Ascending aorta (tissue), 2 donors: ENCODE measurements at regions not wholly inside any gene's neighbourhood (a gene's known extent, or its start where the extent isn't known, plus 50 kb on each side); places are given as distances from the start of the nearest gene placed in this dataset.
"Not testable (repeated sequence)": the region's sequence is repeated elsewhere in the genome, so short reads cannot be mapped to it uniquely, and the experiment has no call there.

Experiments
- DNase-seq, 2 donors: peaks; one replicate each; pipeline ENCODE4 v3.0.0-alpha.2; 2019; ENCODE audit warnings: low spot score in 2 of 2
- H3K27ac ChIP-seq, 2 donors: fragments of 200-600 bp; sonication (generic); one replicate each; pipeline ENCODE4 v1.5.1; 2016 to 2017; ENCODE audit warnings: mild to moderate bottlenecking in 1 of 2
- H3K27me3 ChIP-seq: fragments of 200-600 bp; sonication (generic); one replicate; pipeline ENCODE4 v1.5.1; 2017
- H3K36me3 ChIP-seq, 2 donors: fragments of 200-600 bp; sonication (generic); one replicate each; pipeline ENCODE4 v1.5.1; 2016
- H3K4me1 ChIP-seq, 2 donors: fragments of 200-600 bp; sonication (generic); one replicate each; pipeline ENCODE4 v1.5.1; 2016 to 2017; ENCODE audit warnings: mild to moderate bottlenecking in 1 of 2
- H3K4me3 ChIP-seq, 2 donors: fragments of 200-600 bp; sonication (generic); one replicate each; pipeline ENCODE4 v1.5.1; 2016 to 2017; ENCODE audit warnings: mild to moderate bottlenecking in 1 of 2
- H3K9me3 ChIP-seq, 2 donors: fragments of 200-600 bp; sonication (generic); one replicate each; pipeline ENCODE4 v1.5.1; 2016
- intact Hi-C: fragments of 100-400 bp; cut with DNase I; formaldehyde crosslinking; loops from one replicate; pipeline ENCODE4 v1.15.1; 2023
- TF ChIP-seq, protein P1 (sequence below), 3 experiments: fragments of 200-600 bp in 2 of 3; fragments of 450-650 bp in 1 of 3; sonication (generic) in 2 of 3; IDR thresholded peaks; one replicate each; pipeline ENCODE4 v1.5.1; 2016 to 2019; ENCODE audit warnings: antibody characterized with exemption in 3 of 3, mild to moderate bottlenecking in 1 of 3, moderate library complexity in 1 of 3

DNA sequence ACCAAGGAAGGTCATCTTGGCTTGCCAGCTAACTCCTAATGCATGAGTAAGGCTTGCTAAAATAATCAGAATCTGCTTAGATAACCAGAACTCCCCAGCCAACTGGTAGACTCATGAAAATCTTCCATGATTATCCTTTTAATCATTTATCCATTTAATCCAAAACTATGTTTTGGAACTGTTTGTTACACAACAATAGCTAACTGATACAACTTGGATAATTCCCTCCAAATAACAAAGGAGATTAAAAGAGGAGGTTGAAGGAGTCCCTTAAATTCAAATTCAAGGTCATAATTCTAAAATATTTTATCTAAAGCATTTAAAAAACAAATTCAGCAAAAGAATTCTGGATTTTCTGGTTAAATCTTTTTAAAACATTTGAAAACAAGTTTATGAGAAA lies 222.1 kb downstream of the DEPDC1B start:
- H3K36me3 ChIP-seq, result no peaks in the 10 kb centered on the region
- H3K4me1 ChIP-seq, result peaks cover 0 to 15% of the 10 kb centered on the region in 2 donors
- DNase-seq, result no peak
- TF ChIP-seq, protein P1, sequence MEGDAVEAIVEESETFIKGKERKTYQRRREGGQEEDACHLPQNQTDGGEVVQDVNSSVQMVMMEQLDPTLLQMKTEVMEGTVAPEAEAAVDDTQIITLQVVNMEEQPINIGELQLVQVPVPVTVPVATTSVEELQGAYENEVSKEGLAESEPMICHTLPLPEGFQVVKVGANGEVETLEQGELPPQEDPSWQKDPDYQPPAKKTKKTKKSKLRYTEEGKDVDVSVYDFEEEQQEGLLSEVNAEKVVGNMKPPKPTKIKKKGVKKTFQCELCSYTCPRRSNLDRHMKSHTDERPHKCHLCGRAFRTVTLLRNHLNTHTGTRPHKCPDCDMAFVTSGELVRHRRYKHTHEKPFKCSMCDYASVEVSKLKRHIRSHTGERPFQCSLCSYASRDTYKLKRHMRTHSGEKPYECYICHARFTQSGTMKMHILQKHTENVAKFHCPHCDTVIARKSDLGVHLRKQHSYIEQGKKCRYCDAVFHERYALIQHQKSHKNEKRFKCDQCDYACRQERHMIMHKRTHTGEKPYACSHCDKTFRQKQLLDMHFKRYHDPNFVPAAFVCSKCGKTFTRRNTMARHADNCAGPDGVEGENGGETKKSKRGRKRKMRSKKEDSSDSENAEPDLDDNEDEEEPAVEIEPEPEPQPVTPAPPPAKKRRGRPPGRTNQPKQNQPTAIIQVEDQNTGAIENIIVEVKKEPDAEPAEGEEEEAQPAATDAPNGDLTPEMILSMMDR (IDR thresholded peaks at IDR 0.05), result no peak
- H3K27ac ChIP-seq, result peak overlapping the region; percentile 63 to 69
- intact Hi-C loops, result no loop called here
- H3K9me3 ChIP-seq, result peaks cover 0 to 4% of the 10 kb centered on the region in 2 donors
- H3K4me3 ChIP-seq, result no peak overlapping the region
- H3K27me3 ChIP-seq, result no peaks in the 10 kb centered on the region

DNA sequence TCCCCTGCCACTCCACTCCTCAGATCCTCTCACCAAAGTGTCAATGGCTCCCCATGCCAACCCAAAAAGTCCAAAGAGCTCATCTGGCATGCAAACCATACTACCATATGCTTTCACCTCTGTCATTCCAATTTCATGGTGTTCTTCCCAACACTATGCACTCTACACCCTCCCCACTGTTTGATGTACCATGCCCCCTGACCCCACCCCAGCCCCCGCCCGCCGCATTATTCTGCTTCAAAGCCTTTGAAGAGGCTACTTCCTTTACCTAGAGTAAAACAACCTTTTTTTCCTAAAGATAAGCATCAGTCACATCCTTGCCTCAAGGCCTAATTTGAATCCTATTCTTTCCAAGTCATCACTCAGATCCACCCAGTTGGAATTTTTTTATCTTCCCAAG lies 226.3 kb downstream of the DEPDC1B start:
- DNase-seq, result no peak
- H3K9me3 ChIP-seq, result peaks cover 13 to 24% of the 10 kb centered on the region in 2 donors
- no peaks in the 10 kb centered on the region for H3K36me3 ChIP-seq
- intact Hi-C loops, result loop anchor here (1.0 kb wide), 1 partner anchor 35 kb away; no protein-coding TSS in a partner anchor
- TF ChIP-seq, protein P1 (IDR thresholded peaks at IDR 0.05), result no peak
- peak overlapping the region in 1 of 2 donors; percentile 24 for H3K27ac ChIP-seq
- H3K4me1 ChIP-seq, result peaks cover 0 to 8% of the 10 kb centered on the region in 2 donors
- no peak overlapping the region for H3K4me3 ChIP-seq
- no peaks in the 10 kb centered on the region for H3K27me3 ChIP-seq

DNA sequence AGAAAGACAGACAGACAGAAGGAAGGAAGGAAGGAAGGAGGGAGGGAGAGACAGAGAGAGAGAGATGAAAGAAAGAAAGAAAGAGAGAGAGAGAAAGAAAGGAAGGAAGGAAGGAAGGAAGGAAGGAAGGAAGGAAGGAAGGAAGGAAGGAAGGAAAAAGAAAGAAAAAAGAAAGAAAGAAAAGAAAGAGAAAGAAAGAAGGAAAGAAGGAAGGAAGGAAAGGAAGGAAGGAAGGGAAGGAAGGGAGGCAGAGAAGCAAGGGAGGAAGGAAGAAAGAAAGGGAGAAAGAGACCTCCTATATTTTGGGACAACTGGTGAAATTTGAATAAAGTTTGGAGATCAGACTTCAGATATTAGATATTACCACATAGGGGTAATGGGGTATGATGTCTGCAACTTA lies 226.9 kb downstream of the DEPDC1B start:
- Histone ChIP-seq H3K9me3 (peaks cover 13 to 29% of the 10 kb centered on the region in 2 donors), H3K27ac (peak overlapping the region in 1 of 2 donors; percentile 24)
- H3K36me3 ChIP-seq, DNase-seq, H3K27me3 ChIP-seq, H3K4me3 ChIP-seq, H3K4me1 ChIP-seq: not testable (repeated sequence)
- intact Hi-C loops, result loop anchor here (1.0 kb wide), 1 partner anchor 35 kb away; no protein-coding TSS in a partner anchor

DNA sequence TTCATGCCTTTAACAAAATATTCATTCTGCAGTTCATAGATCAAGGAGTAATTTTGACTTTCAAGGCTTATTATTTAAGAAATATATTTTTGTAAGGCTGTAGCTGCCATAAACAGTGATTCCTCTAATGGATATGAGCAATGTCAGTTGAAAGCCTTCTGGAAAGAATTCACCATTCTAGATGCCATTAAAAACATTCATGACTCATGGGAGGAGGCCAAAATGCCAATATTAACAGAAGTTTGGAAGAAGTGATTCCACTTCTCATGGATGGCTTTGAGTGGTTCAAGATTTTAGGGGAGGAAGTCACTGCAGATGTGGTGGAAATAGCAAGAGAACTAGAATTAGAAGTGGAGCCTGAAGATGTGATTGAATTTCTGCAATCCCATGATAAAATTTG lies 229.1 kb downstream of the DEPDC1B start:
- Histone ChIP-seq H3K4me1 (peaks cover 0 to 5% of the 10 kb centered on the region in 2 donors), H3K4me3 (no peak overlapping the region), H3K36me3 (no peaks in the 10 kb centered on the region), H3K9me3 (peaks cover 13 to 27% of the 10 kb centered on the region in 2 donors), H3K27ac (peak overlapping the region in 1 of 2 donors; percentile 57), H3K27me3 (no peaks in the 10 kb centered on the region)
- TF ChIP-seq, protein P1 (IDR thresholded peaks at IDR 0.05), result no peak
- intact Hi-C loops, result no loop called here
- DNase-seq, result no peak

DNA sequence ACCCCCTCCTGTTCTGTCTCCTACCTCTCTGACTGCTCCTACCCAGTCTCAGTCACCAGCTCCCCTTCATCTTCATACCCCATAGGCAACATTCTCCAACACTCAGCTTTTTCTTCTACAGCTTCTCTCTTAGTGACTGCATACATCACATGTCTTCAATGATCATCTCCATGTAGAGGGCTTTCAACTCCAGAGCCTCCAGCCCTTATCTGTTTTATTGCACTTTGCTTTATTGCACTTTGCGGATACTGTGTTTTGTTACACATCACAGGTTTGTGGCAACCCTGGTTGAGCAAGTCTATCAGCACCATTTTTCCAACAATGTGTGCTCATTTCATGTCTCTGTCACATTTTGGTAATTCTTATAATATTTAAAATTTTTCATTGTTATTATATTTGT lies 230.7 kb downstream of the DEPDC1B start:
- TF ChIP-seq, protein P1 (IDR thresholded peaks at IDR 0.05), result no peak
- no peak overlapping the region for H3K4me3 ChIP-seq
- peaks cover 13 to 27% of the 10 kb centered on the region in 2 donors for H3K9me3 ChIP-seq
- DNase-seq, result no peak
- H3K36me3 ChIP-seq, result no peaks in the 10 kb centered on the region
- H3K4me1 ChIP-seq, result no peaks in the 10 kb centered on the region
- H3K27me3 ChIP-seq, result no peaks in the 10 kb centered on the region
- intact Hi-C loops, result loop anchor here (5.0 kb wide), 1 partner anchor 82 kb away; no protein-coding TSS in a partner anchor
- H3K27ac ChIP-seq, result no peak overlapping the region

DNA sequence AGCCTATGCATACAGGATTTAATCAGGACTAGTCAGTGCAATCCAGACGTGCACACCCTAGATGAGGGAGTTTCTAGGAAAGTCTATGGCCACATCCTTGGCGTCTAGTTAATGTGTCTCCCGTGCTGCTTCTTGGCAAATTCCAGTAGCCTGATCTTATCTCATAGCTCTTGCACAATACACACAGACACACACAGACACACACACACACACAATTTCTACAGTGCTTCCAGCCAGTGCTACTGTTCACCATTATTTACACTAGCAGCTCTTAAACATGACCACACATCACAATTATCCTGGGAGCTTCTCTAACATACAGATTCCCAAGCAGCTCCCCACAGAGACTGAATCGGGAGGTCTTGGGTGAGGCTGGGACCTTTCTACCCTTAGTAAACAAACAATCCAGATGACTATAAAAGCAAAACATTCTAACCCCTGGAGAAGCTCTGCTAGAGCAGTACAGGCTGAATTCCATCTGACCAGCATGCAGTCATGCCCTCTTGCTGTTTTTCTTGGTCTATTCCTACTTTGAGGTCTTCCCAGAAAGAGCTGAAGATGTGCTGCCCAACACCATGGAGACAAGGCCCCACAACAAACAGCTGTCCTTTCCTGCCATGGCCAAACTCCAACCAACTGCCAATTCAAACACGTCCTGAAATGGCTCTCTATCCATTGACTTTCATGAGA lies 236.6 kb downstream of the DEPDC1B start:
- Histone ChIP-seq H3K27me3 (no peaks in the 10 kb centered on the region), H3K27ac (no peak overlapping the region), H3K4me3 (no peak overlapping the region), H3K4me1 (no peaks in the 10 kb centered on the region), H3K9me3 (peaks cover 0 to 3% of the 10 kb centered on the region in 2 donors), H3K36me3 (no peaks in the 10 kb centered on the region)
- intact Hi-C loops, result no loop called here
- TF ChIP-seq, protein P1 (IDR thresholded peaks at IDR 0.05), result no peak
- no peak for DNase-seq
